T-helper 2 cell treated with Interferon-gamma antibody and Interleukin-4, amounts not matched to agents 5 μg/mL and 100 μg/mL, for 36 hours (primary cell): ENCODE measurements at regions not wholly inside any gene's neighbourhood (a gene's known extent, or its start where the extent isn't known, plus 50 kb on each side); places are given as distances from the start of the nearest gene placed in this dataset.

Experiments used
- DNase-seq: peaks from one replicate; pipeline ENCODE4 v3.0.0; 2021; ENCODE audit warnings: low spot score
- H3K27ac Mint-ChIP-seq: one replicate; pipeline ENCODE4 v1.8.0; 2021; ENCODE audit warnings: mild to moderate bottlenecking, mixed read lengths
- H3K27me3 Mint-ChIP-seq: one replicate; pipeline ENCODE4 v1.8.0; 2021; ENCODE audit warnings: low read depth, mixed read lengths
- H3K36me3 Mint-ChIP-seq: one replicate; pipeline ENCODE4 v1.8.0; 2021; ENCODE audit warnings: low read depth, mixed read lengths
- H3K4me1 Mint-ChIP-seq: one replicate; pipeline ENCODE4 v1.8.0; 2021; ENCODE audit warnings: low read depth, mixed read lengths
- H3K4me3 Mint-ChIP-seq: one replicate; pipeline ENCODE4 v1.8.0; 2022; ENCODE audit warnings: mild to moderate bottlenecking, moderate library complexity, mixed read lengths
- H3K9me3 Mint-ChIP-seq: one replicate; pipeline ENCODE4 v1.8.0; 2021; ENCODE audit warnings: mixed read lengths

DNA sequence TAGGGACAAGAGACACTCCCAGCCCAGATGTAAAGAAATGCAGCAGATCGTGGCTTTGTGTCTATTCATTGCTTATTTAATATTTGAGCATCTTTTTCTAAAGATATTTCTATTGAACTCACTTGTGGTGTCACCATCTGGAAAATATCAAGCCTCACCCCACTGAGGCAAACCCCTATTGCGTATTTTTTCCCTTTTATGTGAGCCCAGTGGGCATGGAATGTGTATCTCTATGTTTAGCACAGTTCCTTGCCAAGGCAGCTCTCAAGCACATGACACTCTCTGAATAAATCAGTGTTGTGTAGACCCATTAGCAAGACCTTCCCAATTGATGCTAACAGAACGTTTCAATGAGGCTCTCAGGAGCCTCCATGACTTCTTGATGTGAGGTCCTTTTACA lies 81.6 kb downstream of the TMEM174 start:
- Mint-ChIP-seq H3K27ac (no peak overlapping the region), H3K9me3 (no peaks in the 10 kb centered on the region), H3K4me1 (no peaks in the 10 kb centered on the region), H3K36me3 (no peaks in the 10 kb centered on the region), H3K4me3 (no peak overlapping the region), H3K27me3 (peaks cover 7% of the 10 kb centered on the region)
- no peak for DNase-seq

DNA sequence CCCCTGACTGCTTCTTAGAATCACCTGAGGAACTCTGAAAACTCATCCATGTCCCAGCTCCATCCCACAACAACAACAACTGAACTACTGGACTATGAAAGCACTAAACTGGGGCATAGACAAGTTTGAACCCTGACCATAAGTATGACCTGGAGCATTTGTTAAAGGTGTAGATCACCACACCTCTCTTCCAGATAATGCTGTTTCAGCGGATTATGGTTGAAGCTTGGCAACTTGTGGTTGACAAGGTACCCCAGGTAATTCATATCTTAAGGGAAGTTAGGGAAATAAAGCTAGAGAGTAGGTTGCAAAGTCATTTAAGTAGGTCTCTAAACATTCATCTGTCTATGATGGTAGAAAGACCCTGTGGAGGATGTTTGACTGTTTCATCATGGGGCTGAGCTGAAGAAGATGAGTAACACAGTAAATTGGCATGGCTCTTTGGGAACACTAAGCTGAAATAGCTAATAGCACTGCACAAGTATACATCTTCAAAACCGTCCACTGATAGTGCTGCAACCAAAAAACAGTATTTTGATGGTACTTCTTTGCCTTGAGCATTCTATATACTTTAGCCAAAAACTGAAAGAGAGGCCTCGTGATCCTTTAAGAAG lies 80.2 kb downstream of the TMEM174 start:
- Mint-ChIP-seq H3K36me3 (no peaks in the 10 kb centered on the region), H3K27ac (no peak overlapping the region), H3K4me3 (no peak overlapping the region), H3K4me1 (no peaks in the 10 kb centered on the region), H3K27me3 (peaks cover 10% of the 10 kb centered on the region), H3K9me3 (no peaks in the 10 kb centered on the region)
- DNase-seq: no peak

DNA sequence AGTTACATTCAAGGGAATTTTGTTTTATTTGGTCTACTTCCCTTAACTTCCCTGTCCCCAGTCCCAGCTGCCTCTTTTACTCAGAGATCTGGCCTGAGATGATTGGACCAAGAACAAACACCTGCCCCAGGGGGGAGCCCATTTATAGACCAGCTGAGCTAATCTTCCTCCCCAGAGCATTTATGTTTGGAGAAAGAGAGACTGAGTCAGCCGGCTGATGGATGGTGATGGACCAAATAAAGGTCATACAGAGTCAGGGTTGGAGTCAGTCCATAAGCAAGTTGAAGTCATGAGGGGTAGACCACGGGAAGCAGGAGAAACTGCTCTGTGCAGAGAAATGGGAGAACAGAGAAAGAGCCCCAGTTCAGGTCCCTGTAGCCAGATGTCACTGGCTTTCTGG lies 77.7 kb downstream of the TMEM174 start:
- Mint-ChIP-seq H3K27ac (no peak overlapping the region), H3K4me3 (no peak overlapping the region), H3K4me1 (no peaks in the 10 kb centered on the region), H3K27me3 (peaks cover 24% of the 10 kb centered on the region), H3K9me3 (no peaks in the 10 kb centered on the region), H3K36me3 (no peaks in the 10 kb centered on the region)
- no peak for DNase-seq

DNA sequence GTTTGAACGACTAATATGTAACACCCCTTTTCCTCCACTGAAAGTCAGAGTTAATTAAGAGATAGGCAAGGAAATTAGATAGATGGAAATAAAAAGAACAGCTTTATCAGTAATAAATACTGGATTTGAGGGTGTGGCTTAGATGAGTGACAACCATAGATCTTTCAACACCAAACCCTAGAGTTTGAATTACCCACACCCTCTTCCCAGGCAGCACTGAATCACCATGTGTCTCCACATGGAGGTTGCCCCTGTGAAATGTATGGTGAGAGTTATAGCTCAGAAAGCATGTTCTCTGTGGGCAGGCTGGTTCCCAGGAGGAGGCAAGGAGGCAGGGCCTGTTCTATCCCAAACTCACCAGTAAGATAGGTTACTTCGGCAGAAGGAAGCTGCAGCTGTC lies 69.7 kb downstream of the TMEM174 start:
- Mint-ChIP-seq H3K4me1 (no peaks in the 10 kb centered on the region), H3K27ac (no peak overlapping the region), H3K9me3 (no peaks in the 10 kb centered on the region), H3K27me3 (peaks cover 31% of the 10 kb centered on the region), H3K36me3 (no peaks in the 10 kb centered on the region), H3K4me3 (no peak overlapping the region)
- no peak for DNase-seq

DNA sequence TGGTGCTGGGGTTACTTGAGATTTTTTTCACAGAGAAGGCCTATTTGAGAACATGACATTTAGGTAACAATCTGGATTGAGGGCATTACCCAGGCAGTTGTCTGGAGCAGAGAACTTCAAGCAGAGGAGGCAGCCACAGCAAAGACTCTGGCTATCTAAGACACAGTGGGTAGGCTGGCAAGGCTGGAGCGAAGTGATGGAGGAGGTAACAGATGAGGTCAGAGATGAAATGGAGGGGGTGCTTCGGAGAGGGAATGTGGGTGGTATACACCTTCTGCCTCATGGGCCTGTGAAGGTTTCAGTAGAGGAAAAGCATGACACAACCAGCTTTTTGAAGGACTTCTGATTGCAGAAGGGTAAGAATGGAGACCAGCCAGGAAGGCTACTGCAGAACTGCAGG lies 65.9 kb downstream of the TMEM174 start:
- H3K27me3 Mint-ChIP-seq: peaks cover 39% of the 10 kb centered on the region
- DNase-seq: no peak
- H3K27ac Mint-ChIP-seq: no peak overlapping the region
- H3K9me3 Mint-ChIP-seq: no peaks in the 10 kb centered on the region
- no peak overlapping the region for H3K4me3 Mint-ChIP-seq
- peaks cover 1% of the 10 kb centered on the region for H3K4me1 Mint-ChIP-seq
- H3K36me3 Mint-ChIP-seq: no peaks in the 10 kb centered on the region

DNA sequence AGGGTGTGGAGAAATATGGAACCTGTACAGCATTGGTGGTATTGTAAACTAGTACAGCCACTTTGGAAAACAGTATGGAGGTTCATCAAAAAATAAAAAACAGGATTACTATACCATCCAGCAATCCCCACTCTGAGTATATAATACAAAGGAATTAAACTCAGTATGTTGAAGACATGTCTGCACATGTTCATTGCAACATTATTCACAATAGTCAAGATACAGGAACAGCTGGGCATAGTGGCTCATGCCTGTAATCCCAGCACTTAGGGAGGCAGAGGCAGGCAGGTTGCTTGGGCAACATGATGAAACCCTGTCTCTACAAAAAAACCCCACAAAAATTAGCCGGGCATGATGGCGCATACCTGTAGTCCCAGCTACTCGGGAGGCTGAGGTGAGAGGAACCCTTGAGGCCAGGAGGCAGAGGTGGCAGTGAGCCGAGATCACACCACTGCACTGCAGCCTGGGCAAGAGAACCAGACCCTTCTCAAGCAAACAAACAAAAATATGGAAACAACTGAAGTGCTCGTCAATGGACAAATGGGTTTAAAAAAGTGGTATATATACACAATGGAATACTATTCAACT lies 63.6 kb downstream of the TMEM174 start:
- Mint-ChIP-seq H3K4me3 (no peak overlapping the region), H3K9me3 (no peaks in the 10 kb centered on the region), H3K27me3 (peaks cover 51% of the 10 kb centered on the region), H3K27ac (no peak overlapping the region), H3K36me3 (no peaks in the 10 kb centered on the region), H3K4me1 (peaks cover 2% of the 10 kb centered on the region)
- no peak for DNase-seq

DNA sequence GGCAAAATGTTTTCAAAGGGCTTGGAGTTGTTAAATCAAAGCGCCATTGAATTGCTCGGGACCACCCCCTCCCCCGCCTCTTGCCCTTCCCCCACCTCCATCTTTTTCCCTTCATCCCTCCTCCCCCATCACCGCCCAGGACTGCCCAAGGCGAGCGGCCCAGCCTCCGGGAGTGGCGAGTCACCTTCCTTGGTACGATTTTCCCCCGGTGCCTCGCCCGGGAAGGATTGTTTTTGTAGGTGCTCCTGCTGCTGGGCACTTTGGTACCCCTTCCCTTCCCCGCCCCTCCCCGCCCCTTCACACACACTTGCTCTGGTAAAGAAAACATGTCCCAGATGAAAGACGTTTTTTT lies 61.2 kb downstream of the TMEM174 start:
- H3K27me3 Mint-ChIP-seq: peaks cover 71% of the 10 kb centered on the region
- H3K36me3 Mint-ChIP-seq: no peaks in the 10 kb centered on the region
- H3K27ac Mint-ChIP-seq: no peak overlapping the region
- H3K4me3 Mint-ChIP-seq: no peak overlapping the region
- no peak for DNase-seq
- H3K9me3 Mint-ChIP-seq: no peaks in the 10 kb centered on the region
- H3K4me1 Mint-ChIP-seq: peaks cover 2% of the 10 kb centered on the region

DNA sequence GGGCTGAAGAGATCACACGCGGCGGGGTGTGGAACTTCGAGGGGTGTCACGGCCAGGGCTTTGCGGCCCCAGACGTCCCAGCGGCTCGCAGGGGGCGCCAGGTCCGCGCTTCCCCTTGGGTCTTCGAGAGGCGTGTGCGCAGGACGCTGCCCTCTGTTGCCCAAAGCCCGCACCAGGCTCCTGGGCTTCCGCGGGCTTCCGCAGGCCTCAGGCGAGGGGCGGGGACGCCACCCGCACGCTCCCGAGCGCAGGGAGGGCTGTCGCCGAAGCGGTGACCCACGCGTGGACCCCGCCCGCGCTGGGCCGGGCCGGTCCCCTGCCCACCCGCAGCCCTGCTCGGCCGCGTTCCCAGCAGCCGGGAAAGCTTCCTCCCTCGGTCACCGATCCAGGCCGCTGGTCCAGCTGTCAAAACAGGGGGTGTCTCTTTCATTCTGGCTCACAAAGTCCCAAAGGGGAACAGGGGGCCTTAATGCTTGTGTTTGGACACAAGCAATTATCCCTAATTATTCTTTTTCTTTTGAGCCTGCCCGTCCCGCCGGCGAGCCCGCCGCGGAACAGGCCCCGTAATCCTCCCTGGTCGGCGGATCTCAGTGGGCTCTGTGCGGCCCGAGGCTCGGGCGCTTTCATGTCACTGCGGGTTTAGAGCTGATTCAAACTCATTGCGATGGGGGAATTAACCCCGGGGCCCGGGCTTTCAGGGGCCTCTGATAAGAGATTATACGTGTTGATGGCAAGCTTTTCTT lies 60.6 kb downstream of the TMEM174 start:
- H3K27me3 Mint-ChIP-seq: peaks cover 75% of the 10 kb centered on the region

DNA sequence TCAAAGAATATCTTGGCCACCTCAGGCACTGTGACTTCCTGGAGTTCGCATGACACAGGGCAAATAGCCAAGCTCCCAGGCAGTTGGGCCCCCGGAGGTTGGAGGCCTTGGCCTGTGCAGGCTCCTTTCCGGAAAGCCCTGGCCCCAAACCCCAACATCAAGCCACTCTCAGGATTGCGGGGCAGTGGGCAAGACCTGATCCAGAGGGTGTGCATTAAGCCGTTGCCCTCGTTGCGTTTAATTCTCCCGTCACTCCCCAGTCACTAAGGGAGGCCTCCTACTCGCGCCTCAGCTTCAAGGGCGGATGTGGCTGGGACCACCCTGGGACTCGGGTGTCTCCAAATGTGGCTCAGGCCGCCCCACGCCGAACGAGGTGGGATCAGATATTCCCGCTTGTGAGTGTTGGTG lies 60.1 kb downstream of the TMEM174 start:
- Mint-ChIP-seq H3K4me3 (no peak overlapping the region), H3K27me3 (peaks cover 78% of the 10 kb centered on the region), H3K36me3 (no peaks in the 10 kb centered on the region), H3K9me3 (no peaks in the 10 kb centered on the region), H3K4me1 (peaks cover 2% of the 10 kb centered on the region), H3K27ac (no peak overlapping the region)
- DNase-seq: no peak

More for the DNA sequence above, 60.6 kb downstream of the TMEM174 start:
- Mint-ChIP-seq H3K9me3 (no peaks in the 10 kb centered on the region), H3K36me3 (no peaks in the 10 kb centered on the region), H3K27ac (no peak overlapping the region), H3K4me3 (no peak overlapping the region), H3K4me1 (peaks cover 2% of the 10 kb centered on the region)
- no peak for DNase-seq

DNA sequence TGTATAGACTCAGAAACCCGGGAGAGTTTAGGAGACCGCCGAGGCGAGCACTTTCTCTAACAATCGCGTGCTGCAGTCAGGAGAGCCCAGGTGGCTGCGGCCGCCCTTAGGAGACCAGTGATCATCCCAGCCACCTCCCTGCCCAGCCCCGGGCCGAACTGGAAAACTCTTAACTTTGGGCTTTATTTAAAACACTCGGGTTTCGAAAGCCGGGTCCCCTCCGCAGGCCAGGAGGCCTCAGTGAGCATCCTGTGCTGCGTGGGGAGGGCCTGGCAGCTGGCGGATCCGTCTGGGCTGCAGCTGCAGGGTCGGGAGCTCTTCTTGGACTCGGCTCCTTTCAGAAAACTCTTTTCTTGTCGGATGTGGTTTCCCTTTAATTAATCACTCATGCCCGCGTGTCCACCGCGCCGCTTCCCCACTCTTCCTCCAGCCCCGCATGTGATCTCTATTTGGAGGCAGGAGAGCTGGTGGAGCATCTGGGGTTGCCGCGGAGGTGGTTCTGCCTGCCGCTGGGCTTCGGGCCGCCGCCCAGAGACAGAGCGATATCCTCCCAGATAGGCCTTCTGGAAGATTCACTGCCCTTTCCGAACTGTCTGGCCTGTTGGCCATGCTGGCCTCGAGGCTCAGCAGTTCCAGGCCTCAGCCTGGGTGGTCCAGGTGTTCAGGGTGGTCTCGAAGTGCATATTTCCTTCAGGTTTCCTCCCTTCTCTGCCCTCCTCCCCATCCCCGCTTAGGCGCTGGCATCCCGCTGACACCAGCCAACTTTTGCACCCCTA lies 59.5 kb downstream of the TMEM174 start:
- no peak for DNase-seq
- H3K9me3 Mint-ChIP-seq: no peaks in the 10 kb centered on the region
- no peak overlapping the region for H3K27ac Mint-ChIP-seq
- H3K4me3 Mint-ChIP-seq: no peak overlapping the region
- H3K4me1 Mint-ChIP-seq: peaks cover 2% of the 10 kb centered on the region
- H3K36me3 Mint-ChIP-seq: no peaks in the 10 kb centered on the region
- H3K27me3 Mint-ChIP-seq: peaks cover 74% of the 10 kb centered on the region

DNA sequence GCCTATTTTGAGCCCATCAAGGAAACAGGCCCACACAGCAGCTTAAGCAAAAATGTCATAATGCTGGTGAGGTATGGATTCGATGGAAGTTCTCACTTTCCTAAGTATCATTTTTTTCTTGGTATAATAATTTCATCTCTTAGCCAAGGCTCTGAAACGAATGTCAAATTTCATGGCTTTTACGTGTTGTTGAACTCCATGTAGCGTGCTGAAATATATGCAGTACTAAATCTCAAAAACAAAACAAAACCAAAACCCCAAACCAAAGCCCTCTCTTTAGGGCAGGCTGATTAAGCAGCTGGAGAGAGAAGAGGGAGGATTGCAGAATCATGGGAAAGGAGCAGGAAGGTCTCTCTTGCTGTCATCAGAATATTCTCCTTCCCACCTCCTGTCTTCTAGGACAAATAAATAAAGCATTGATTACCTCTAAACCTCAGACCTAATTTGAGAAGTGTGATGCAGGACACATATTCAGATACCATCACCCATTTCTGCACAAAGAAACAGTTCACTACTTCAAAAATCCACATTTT lies 58.3 kb downstream of the TMEM174 start:
- no peak overlapping the region for H3K27ac Mint-ChIP-seq
- no peak overlapping the region for H3K4me3 Mint-ChIP-seq
- H3K36me3 Mint-ChIP-seq: no peaks in the 10 kb centered on the region
- no peaks in the 10 kb centered on the region for H3K9me3 Mint-ChIP-seq
- no peak for DNase-seq
- peaks cover 76% of the 10 kb centered on the region for H3K27me3 Mint-ChIP-seq
- peaks cover 2% of the 10 kb centered on the region for H3K4me1 Mint-ChIP-seq

DNA sequence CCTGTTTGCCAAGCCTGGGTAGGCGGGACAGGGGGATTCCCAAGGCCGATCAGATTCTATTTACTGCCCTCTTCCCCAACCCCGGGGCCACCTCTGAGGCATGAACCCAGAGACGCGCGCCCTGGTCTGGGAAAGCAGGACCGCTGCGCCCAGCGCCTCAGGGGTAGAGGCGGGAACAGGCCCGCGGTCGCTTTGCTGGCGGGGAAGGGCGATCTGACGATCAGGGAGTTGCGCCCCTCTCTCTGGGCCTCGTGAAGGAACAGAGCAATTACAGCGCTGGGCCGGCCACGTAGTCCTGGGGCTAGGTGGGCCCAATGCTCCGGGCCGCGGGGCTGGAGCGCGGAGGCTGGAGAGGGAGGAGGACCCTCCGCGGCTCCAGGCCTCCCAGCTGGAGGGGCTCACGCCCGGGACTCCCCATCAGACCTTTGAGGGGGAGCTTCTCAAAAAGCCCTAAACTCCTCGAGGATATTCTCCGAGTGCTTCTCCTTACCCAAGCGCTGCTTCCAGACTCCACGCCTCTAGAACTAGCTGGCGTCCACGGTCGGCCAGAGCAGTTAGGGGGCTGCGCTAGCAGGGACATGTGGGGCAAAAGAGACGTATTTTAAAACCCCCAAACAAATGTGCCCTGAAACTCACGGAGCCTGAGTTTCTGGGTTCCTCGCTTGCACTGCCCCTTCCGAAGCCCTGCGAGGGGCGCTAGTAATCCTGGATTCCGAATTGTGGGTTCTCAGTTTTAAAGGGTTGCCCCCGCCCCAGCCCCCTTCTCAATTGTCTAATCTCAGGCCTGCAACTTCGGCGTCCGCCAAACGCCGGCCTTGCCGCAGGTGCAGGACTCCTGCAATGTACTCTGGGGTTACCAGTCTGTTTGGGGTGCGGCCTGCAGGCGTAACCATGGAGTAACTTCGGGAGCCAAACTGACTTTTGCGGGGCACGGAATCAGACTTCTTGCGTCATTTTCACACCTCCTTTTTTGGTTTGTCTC lies 57.6 kb downstream of the TMEM174 start:
- Mint-ChIP-seq H3K36me3 (no peaks in the 10 kb centered on the region), H3K27me3 (peaks cover 71% of the 10 kb centered on the region), H3K4me1 (peaks cover 2% of the 10 kb centered on the region), H3K27ac (no peak overlapping the region), H3K4me3 (no peak overlapping the region), H3K9me3 (no peaks in the 10 kb centered on the region)
- DNase-seq: no peak

DNA sequence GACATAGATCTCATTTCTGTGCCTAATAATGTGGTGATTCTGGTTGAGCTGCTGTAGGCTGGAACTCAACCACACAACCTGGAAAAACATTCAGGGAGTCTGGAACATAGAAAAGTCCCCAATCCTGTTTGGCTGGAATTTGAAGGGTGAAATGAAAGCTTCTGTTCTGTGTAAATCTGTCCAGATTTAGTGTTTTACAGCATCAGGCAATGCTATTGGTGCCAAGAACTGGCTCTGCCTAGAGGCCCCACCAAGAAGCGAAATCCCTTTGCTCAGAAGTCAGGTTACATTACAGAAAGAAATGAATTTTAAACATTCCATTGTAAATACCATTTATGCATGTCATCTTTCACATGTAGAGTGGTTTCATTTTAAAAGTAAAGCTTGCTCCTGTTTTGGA lies 56.3 kb downstream of the TMEM174 start:
- Mint-ChIP-seq H3K27ac (no peak overlapping the region), H3K36me3 (no peaks in the 10 kb centered on the region), H3K9me3 (no peaks in the 10 kb centered on the region), H3K4me3 (no peak overlapping the region), H3K27me3 (peaks cover 65% of the 10 kb centered on the region), H3K4me1 (peaks cover 2% of the 10 kb centered on the region)
- DNase-seq: no peak
